GM10266 (cell line): ENCODE measurements at regions not wholly inside any gene's neighbourhood (a gene's known extent, or its start where the extent isn't known, plus 50 kb on each side); places are given as distances from the start of the nearest gene placed in this dataset.

ENCODE experiments used
- DNase-seq: peaks from one replicate; pipeline ENCODE4 v3.0.0; 2012; ENCODE audit errors: extremely low spot score
- TF ChIP-seq, protein P1 (sequence below): IDR thresholded peaks from 2 replicates; pipeline ENCODE4 v1.5.1; 2012; ENCODE audit warnings: mild to moderate bottlenecking, low read depth; ENCODE audit not compliant: control insufficient read depth, insufficient read depth; ENCODE audit errors: missing control alignments

DNA sequence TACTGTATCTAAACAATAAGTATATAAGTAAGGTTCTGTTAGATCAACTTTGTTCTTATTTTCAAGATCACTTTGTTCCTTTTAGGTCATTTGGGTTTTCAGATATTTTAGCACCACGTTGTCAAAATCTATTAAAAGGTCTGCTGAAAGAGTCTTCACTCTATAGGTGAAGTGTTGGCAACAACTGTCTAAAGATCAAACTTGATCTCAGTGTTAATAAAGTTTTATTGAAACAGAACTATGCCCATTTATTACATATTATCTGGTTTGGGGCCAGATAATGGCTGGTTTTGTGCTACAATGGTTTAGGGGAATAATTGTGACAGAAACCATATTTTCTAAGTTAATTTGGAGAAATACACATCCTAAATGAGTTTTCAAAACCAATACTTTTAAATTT is 478.9 kb upstream of the GRM3 start:
- DNase-seq: no peak
- TF ChIP-seq, protein P1, sequence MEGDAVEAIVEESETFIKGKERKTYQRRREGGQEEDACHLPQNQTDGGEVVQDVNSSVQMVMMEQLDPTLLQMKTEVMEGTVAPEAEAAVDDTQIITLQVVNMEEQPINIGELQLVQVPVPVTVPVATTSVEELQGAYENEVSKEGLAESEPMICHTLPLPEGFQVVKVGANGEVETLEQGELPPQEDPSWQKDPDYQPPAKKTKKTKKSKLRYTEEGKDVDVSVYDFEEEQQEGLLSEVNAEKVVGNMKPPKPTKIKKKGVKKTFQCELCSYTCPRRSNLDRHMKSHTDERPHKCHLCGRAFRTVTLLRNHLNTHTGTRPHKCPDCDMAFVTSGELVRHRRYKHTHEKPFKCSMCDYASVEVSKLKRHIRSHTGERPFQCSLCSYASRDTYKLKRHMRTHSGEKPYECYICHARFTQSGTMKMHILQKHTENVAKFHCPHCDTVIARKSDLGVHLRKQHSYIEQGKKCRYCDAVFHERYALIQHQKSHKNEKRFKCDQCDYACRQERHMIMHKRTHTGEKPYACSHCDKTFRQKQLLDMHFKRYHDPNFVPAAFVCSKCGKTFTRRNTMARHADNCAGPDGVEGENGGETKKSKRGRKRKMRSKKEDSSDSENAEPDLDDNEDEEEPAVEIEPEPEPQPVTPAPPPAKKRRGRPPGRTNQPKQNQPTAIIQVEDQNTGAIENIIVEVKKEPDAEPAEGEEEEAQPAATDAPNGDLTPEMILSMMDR: no peak

DNA sequence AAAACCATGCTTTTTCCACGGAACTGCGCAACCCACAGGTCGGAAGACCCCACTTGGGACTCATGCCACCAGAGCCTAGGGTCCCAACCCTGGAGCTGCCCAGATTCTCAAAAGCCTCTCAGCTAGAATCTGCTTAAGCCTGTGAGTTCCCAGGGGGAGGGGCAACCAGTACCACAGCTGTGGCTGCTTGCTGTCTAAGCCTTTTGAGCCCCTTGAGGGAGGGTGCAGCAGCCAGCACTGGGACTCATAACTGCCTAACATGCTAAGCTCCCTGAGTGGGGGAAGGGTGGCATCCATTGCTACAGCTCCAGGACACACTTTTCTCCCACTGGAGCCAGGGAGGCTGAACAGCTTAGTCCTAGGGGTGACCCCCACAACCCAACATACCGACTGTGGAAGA is 485.6 kb upstream of the GRM3 start:
- no peak for DNase-seq
- TF ChIP-seq, protein P1: no peak

DNA sequence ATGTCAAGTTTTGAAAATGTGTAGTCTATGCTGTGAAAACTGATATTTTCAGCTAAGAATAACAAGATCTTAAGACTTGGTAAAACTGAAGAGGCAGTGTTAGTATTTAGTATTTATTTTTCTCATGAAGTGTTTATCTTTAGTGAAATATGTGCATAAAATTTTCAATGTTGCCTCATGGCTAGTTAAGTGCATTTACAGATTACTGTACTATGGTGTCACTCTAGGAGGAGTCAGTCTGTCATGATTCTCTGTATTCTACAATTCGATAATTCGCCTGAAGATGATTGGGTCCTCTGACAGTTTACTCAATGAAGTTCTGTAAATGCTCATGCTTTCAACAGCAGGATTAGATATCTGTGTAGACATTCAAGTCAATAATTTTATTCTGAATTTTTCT is 488.1 kb upstream of the GRM3 start:
- TF ChIP-seq, protein P1: no peak
- DNase-seq: no peak

DNA sequence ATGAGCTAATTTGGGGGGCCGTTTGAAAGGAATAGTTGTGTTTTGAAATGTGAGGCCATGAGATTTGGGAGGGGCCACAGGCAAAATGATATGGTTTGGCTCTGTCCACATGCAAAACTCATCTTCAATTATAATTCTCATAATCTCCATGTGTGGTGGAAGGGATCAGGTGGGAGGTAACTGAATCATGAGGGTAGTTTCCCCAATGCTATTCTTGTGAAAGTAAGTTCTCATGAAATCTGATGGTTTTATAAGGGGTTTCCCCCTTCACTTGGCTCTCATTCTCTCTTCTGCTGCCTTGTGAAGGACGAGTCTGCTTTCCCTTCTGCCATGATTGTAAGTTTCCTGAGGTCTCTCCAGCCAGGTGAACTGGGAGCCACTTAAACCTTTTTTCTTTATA is 490.8 kb upstream of the GRM3 start:
- TF ChIP-seq, protein P1: no peak
- no peak for DNase-seq

DNA sequence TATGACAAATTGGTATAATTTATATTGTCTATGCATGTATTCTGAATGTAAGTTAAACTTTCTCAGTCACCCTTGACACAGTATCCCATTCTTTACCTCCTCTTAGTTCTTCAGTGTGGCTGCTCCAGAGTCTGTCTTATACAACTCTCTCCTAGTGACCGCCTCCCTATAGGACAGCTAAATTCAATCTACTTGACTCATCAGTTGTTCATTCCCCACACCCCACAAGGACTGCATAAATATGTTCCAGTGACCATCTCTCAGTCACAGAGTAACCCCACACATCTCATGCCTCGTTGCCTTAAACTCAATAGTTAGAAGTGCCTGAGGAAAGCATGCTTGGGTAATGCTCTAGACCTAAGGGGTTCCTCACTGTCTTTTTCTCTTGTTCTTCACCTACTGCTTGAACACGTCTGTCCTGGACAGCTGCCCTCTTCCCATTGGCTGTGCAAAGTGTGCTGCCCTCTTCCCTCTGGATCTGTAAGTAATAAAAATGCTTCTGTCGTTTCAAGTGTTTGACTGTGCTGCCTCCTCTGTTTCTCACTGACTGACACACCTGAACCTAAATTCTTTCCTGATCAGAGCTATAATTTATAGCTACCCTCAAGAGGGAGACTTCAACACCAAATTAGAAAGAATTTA is 494.6 kb upstream of the GRM3 start:
- TF ChIP-seq, protein P1: no peak
- DNase-seq: no peak

DNA sequence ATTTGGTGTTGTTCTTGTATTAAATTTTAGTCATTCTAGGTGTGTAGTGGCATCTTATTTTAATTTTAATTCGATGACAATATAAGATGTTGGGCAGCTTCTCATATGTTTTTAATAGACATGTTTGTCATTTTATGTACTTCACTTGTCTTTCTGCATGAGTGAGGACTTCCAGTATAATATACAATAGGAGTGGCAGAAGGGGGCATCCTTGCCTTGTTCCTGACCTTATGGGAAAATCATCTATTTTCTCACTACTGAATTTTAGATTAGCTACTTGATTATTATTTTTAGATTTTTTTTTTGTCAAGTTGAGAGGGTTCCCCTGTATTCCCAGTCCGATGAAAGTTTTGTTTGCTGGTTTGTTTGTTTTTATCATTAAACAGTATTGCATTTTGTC is 495.2 kb upstream of the GRM3 start:
- no peak for DNase-seq
- TF ChIP-seq, protein P1: no peak

DNA sequence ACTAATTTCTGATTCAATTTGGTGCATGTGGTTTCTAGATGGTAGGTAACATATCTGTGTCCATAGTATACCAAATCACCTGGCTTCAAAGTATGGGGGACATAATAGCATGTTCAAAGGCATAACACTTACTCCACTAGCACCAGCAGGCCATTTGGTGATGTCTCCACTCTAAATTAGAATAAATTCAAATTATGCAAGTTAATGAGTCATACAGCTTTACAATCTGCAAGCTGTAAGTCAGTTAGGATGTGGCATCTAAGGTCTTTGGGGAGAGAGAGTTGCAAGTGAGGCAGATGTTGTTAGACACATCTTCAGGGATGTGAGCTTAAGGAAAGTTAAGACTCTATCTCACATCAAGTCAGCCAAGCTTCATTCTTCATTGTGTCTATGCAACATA is 506.4 kb upstream of the GRM3 start:
- TF ChIP-seq, protein P1: no peak
- no peak for DNase-seq
